ENCODE measurements at regions not wholly inside any gene's neighbourhood (a gene's known extent, or its start where the extent isn't known, plus 50 kb on each side); places are given as distances from the start of the nearest gene placed in this dataset.

- TF ChIP-seq CTCF (IDR thresholded peaks at IDR 0.05 in 4 of 5, conservative IDR thresholded peaks at IDR 0.05 in 1 of 5) = no peak
- TF ChIP-seq POLR2A (IDR thresholded peaks at IDR 0.05) = no peak
Observed at GRCh38 chr1:10888291-10888690, 91.8 kb upstream of the CASZ1 start.

Measured in gastrocnemius medialis (tissue), 4 donors.